H9 (cell line): ENCODE measurements at regions not wholly inside any gene's neighbourhood (a gene's known extent, or its start where the extent isn't known, plus 50 kb on each side); places are given as distances from the start of the nearest gene placed in this dataset.

Experiments
- DNase-seq: peaks from one replicate; pipeline ENCODE4 v3.0.0-alpha.2; 2017
- H2AFZ ChIP-seq: one replicate; pipeline ENCODE4 v1.6.1; 2013; ENCODE audit warnings: mild to moderate bottlenecking, low read length, control low read depth, moderate library complexity
- H2AK5ac ChIP-seq: 2 replicates; pipeline ENCODE4 v1.6.1; 2013; ENCODE audit warnings: low read length, control low read depth, mixed read lengths; ENCODE audit not compliant: insufficient read length
- H2BK120ac ChIP-seq: one replicate; pipeline ENCODE4 v1.6.1; 2013; ENCODE audit warnings: low read depth, mild to moderate bottlenecking, low read length, control low read depth, inconsistent platforms; ENCODE audit not compliant: poor library complexity, severe bottlenecking
- H2BK12ac ChIP-seq: 2 replicates; pipeline ENCODE4 v1.6.1; 2013; ENCODE audit warnings: low read length, control low read depth, mixed read lengths, low read depth; ENCODE audit not compliant: insufficient read length
- H2BK15ac ChIP-seq: 2 replicates; pipeline ENCODE4 v1.6.1; 2013; ENCODE audit warnings: low read depth, low read length, control low read depth
- H2BK20ac ChIP-seq: one replicate; pipeline ENCODE4 v1.6.1; 2013; ENCODE audit warnings: low read depth, mild to moderate bottlenecking, low read length, control low read depth, inconsistent platforms; ENCODE audit not compliant: poor library complexity, severe bottlenecking
- H2BK5ac ChIP-seq: 2 replicates; pipeline ENCODE4 v1.6.1; 2013; ENCODE audit warnings: low read length, control low read depth, mixed read lengths; ENCODE audit not compliant: insufficient read length
- H3K14ac ChIP-seq: 2 replicates; pipeline ENCODE4 v1.6.1; 2013; ENCODE audit warnings: low read length, control low read depth; ENCODE audit not compliant: insufficient read depth
- H3K18ac ChIP-seq: 2 replicates; pipeline ENCODE4 v1.6.1; 2013; ENCODE audit warnings: low read depth, mild to moderate bottlenecking, mixed read lengths, low read length, control low read depth; ENCODE audit not compliant: insufficient read length
- H3K23ac ChIP-seq: 2 replicates; pipeline ENCODE4 v1.6.1; 2013; ENCODE audit warnings: low read length, control low read depth, mixed read lengths, low read depth; ENCODE audit not compliant: insufficient read length
- H3K23me2 ChIP-seq: 2 replicates; pipeline ENCODE4 v1.6.1; 2013; ENCODE audit warnings: low read depth, mild to moderate bottlenecking, mixed read lengths, low read length, control low read depth; ENCODE audit not compliant: insufficient read length, poor library complexity, severe bottlenecking
- H3K27ac ChIP-seq: 2 replicates; pipeline ENCODE4 v1.5.1; 2013; ENCODE audit warnings: low read length, control low read depth, mixed read lengths, low read depth; ENCODE audit not compliant: insufficient read length
- H3K27me3 ChIP-seq: 2 replicates; pipeline ENCODE4 v1.6.1; 2013; ENCODE audit warnings: low read length, control low read depth, inconsistent platforms; ENCODE audit not compliant: insufficient read depth
- H3K4ac ChIP-seq: 2 replicates; pipeline ENCODE4 v1.6.1; 2013; ENCODE audit warnings: low read depth, mild to moderate bottlenecking, control low read depth, inconsistent platforms, low read length, moderate library complexity
- H3K4me1 ChIP-seq: 2 replicates; pipeline ENCODE4 v1.6.1; 2013; ENCODE audit warnings: low read length, control low read depth, inconsistent platforms; ENCODE audit not compliant: insufficient read depth
- H3K4me2 ChIP-seq: 2 replicates; pipeline ENCODE4 v1.6.1; 2013; ENCODE audit warnings: low read length, control low read depth, mixed read lengths; ENCODE audit not compliant: insufficient read length, insufficient read depth
- H3K56ac ChIP-seq: 2 replicates; pipeline ENCODE4 v1.6.1; 2013; ENCODE audit warnings: low read depth, mild to moderate bottlenecking, mixed read lengths, low read length, control low read depth; ENCODE audit not compliant: insufficient read length
- H3K79me1 ChIP-seq: 2 replicates; pipeline ENCODE4 v1.6.1; 2013; ENCODE audit warnings: low read depth, mild to moderate bottlenecking, moderate library complexity, low read length, control low read depth, inconsistent platforms; ENCODE audit not compliant: insufficient read depth, poor library complexity, severe bottlenecking
- H3K79me2 ChIP-seq: 2 replicates; pipeline ENCODE4 v1.6.1; 2013; ENCODE audit warnings: low read length, control low read depth, inconsistent platforms; ENCODE audit not compliant: insufficient read depth
- H3K9ac ChIP-seq: 2 replicates; pipeline ENCODE4 v1.6.1; 2013; ENCODE audit warnings: low read length, control low read depth, mixed read lengths; ENCODE audit not compliant: insufficient read length; ENCODE audit errors: extremely low read depth
- H3K9me3 ChIP-seq: one replicate; pipeline ENCODE4 v1.6.1; 2013; ENCODE audit warnings: low read depth, low read length, inconsistent platforms; ENCODE audit not compliant: control insufficient read depth
- H3T11ph ChIP-seq: one replicate; pipeline ENCODE4 v1.6.1; 2013; ENCODE audit warnings: mild to moderate bottlenecking, low read length, control low read depth, inconsistent platforms
- H4K20me1 ChIP-seq: one replicate; pipeline ENCODE4 v1.6.1; 2013; ENCODE audit not compliant: control insufficient read depth, insufficient read length, insufficient read depth
- H4K5ac ChIP-seq: 2 replicates; pipeline ENCODE4 v1.6.1; 2013; ENCODE audit warnings: low read depth, mild to moderate bottlenecking, mixed read lengths, low read length, control low read depth; ENCODE audit not compliant: insufficient read length
- H4K8ac ChIP-seq: replicated peaks from 2 replicates; pipeline ENCODE4 v1.6.1; 2013; ENCODE audit warnings: low read length, control low read depth, mixed read lengths, low read depth; ENCODE audit not compliant: insufficient read length
- H4K91ac ChIP-seq: 2 replicates; pipeline ENCODE4 v1.6.1; 2013; ENCODE audit warnings: low read depth, mild to moderate bottlenecking, moderate library complexity, mixed read lengths, low read length, control low read depth; ENCODE audit not compliant: insufficient read length
- H3K27ac Mint-ChIP-seq, 3 experiments: 2 replicates in 2 of 3; 3 replicates in 1 of 3; pipeline ENCODE4 v1.8.0; 2020 to 2021; ENCODE audit warnings: mixed read lengths in 3 of 3, mild to moderate bottlenecking in 1 of 3, moderate library complexity in 1 of 3
- H3K27me3 Mint-ChIP-seq: 2 replicates; pipeline ENCODE4 v1.8.0; 2021; ENCODE audit warnings: low read depth, mild to moderate bottlenecking, moderate library complexity, mixed read lengths
- H3K36me3 Mint-ChIP-seq, 3 experiments: 2 replicates in 2 of 3; 3 replicates in 1 of 3; pipeline ENCODE4 v1.8.0; 2020 to 2021; ENCODE audit warnings: low read depth in 3 of 3, mixed read lengths in 3 of 3; ENCODE audit not compliant: insufficient read depth in 1 of 3
- H3K4me1 Mint-ChIP-seq, 2 experiments: 2 replicates each; pipeline ENCODE4 v1.8.0; 2020; ENCODE audit warnings: mixed read lengths in 2 of 2
- H3K4me3 Mint-ChIP-seq, 2 experiments: 2 replicates in 1 of 2; 3 replicates in 1 of 2; pipeline ENCODE4 v1.8.0; 2020 to 2021; ENCODE audit warnings: mild to moderate bottlenecking in 2 of 2, mixed read lengths in 2 of 2, moderate library complexity in 1 of 2
- H3K9me3 Mint-ChIP-seq, 2 experiments: 2 replicates in 1 of 2; 3 replicates in 1 of 2; pipeline ENCODE4 v1.8.0; 2020; ENCODE audit warnings: mild to moderate bottlenecking in 2 of 2, mixed read lengths in 2 of 2, moderate library complexity in 1 of 2
- WGBS: extraction: QIAGEN DNeasy Blood & Tissue Kit; methylation state at CpG from one replicate; pipeline ENCODE4 v1.1.7; 2013; ENCODE audit warnings: missing lambda C conversion rate, low lambda C conversion rate, mixed read lengths; ENCODE audit not compliant: insufficient read length; ENCODE audit errors: extremely low coverage; 5-methylcytosine and 5-hydroxymethylcytosine counted together
- TF ChIP-seq, protein P1 (sequence below): fragments of 200-600 bp; sonication (generic); conservative IDR thresholded peaks from 3 replicates; pipeline ENCODE4 v1.8.0; 2021; ENCODE audit warnings: antibody characterized with exemption, mild to moderate bottlenecking

DNA sequence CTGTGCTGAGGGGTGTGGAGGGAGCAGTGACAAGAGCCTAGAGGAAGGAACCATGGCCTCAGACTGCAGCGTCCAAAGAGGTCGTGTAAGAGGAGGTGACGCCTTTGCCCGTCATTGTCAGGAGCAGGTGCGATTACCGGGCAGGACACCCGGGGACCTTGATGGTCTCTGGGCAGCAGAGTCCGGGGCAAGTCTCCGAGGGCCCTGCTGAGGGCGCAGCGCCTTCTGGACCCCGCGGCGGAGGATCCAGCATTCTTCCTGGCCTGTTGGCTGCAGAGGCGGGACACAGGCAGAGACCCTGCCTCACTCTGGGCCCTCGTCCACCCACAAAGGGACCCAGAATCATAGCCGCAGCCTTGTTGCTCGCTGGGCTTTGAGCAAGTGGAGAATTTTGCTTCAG lies 1168.8 kb downstream of the BRD1 start:
- H2AFZ ChIP-seq, result no peak overlapping the region
- no peaks in the 10 kb centered on the region for H4K20me1 ChIP-seq
- Mint-ChIP-seq H3K27me3 (no peaks in the 10 kb centered on the region), H3K4me3 (no peak overlapping the region), H3K27ac (no peak overlapping the region), H3K36me3 (peaks cover 0 to 17% (median 16%) of the 10 kb centered on the region in 3 experiments; a peak in 5 of 7 replicates), H3K9me3 (peaks cover 6 to 12% of the 10 kb centered on the region in 2 experiments; a peak in 4 of 5 replicates), H3K4me1 (0 out of 4 replicates have a peak, but pooled peaks cover 0 to 3% of the 10 kb centered on the region in 2 experiments)
- no peak overlapping the region for H4K8ac ChIP-seq
- no peak overlapping the region for H4K5ac ChIP-seq
- DNase-seq, result no peak
- H2BK120ac ChIP-seq, result no peak overlapping the region
- no peaks in the 10 kb centered on the region for H3K79me1 ChIP-seq
- H3K23ac ChIP-seq, result no peak overlapping the region
- no peak overlapping the region for H3K27ac ChIP-seq
- no peak overlapping the region for H3K9ac ChIP-seq
- no peak overlapping the region for H3T11ph ChIP-seq
- H3K23me2 ChIP-seq, result no peaks in the 10 kb centered on the region
- no peak overlapping the region for H3K56ac ChIP-seq
- WGBS, result no CpG with 5 or more reads among the region's 18 CpGs
- no peak overlapping the region for H3K18ac ChIP-seq
- H2BK20ac ChIP-seq, result no peak overlapping the region
- H3K4me2 ChIP-seq, result no peak overlapping the region
- no peak overlapping the region for H2AK5ac ChIP-seq
- H3K14ac ChIP-seq, result no peak overlapping the region
- no peak overlapping the region for H2BK12ac ChIP-seq
- no peak overlapping the region for H2BK5ac ChIP-seq
- H3K9me3 ChIP-seq, result no peaks in the 10 kb centered on the region
- no peak overlapping the region for H3K4ac ChIP-seq
- no peaks in the 10 kb centered on the region for H3K4me1 ChIP-seq
- H2BK15ac ChIP-seq, result no peak overlapping the region
- TF ChIP-seq, protein P1, sequence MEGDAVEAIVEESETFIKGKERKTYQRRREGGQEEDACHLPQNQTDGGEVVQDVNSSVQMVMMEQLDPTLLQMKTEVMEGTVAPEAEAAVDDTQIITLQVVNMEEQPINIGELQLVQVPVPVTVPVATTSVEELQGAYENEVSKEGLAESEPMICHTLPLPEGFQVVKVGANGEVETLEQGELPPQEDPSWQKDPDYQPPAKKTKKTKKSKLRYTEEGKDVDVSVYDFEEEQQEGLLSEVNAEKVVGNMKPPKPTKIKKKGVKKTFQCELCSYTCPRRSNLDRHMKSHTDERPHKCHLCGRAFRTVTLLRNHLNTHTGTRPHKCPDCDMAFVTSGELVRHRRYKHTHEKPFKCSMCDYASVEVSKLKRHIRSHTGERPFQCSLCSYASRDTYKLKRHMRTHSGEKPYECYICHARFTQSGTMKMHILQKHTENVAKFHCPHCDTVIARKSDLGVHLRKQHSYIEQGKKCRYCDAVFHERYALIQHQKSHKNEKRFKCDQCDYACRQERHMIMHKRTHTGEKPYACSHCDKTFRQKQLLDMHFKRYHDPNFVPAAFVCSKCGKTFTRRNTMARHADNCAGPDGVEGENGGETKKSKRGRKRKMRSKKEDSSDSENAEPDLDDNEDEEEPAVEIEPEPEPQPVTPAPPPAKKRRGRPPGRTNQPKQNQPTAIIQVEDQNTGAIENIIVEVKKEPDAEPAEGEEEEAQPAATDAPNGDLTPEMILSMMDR, result no peak
- H4K91ac ChIP-seq, result no peak overlapping the region
- no peaks in the 10 kb centered on the region for H3K79me2 ChIP-seq
- no peaks in the 10 kb centered on the region for H3K27me3 ChIP-seq
